DND-41 (cell line): ENCODE measurements at regions not wholly inside any gene's neighbourhood (a gene's known extent, or its start where the extent isn't known, plus 50 kb on each side); places are given as distances from the start of the nearest gene placed in this dataset.

ENCODE experiments used
- ATAC-seq: fragments of 200-7000 bp; cut with Tn5 transposase; 3 replicates; pipeline ENCODE4 v1.9.1; 2021; ENCODE audit warnings: low read depth; ENCODE audit not compliant: insufficient read depth
- DNase-seq: peaks from one replicate; pipeline ENCODE4 v3.0.0-alpha.2; 2020
- H2AFZ ChIP-seq: 2 replicates; pipeline ENCODE4 v1.6.0; 2012; ENCODE audit warnings: low read depth, low read length
- H3K27ac ChIP-seq: 2 replicates; pipeline ENCODE4 v1.5.1; 2012; ENCODE audit warnings: low read length, inconsistent platforms
- H3K27me3 ChIP-seq: fragments of 200-600 bp; sonication (generic); 2 replicates; pipeline ENCODE4 v1.6.0; 2012; ENCODE audit warnings: low read length, mild to moderate bottlenecking, inconsistent platforms; ENCODE audit not compliant: insufficient read depth, poor library complexity
- H3K36me3 ChIP-seq: 2 replicates; pipeline ENCODE4 v1.5.1; 2012; ENCODE audit warnings: low read length, inconsistent platforms; ENCODE audit not compliant: insufficient read depth
- H3K4me1 ChIP-seq: 2 replicates; pipeline ENCODE4 v1.5.1; 2012; ENCODE audit warnings: mild to moderate bottlenecking, low read length; ENCODE audit not compliant: insufficient read depth
- H3K4me2 ChIP-seq: 2 replicates; pipeline ENCODE4 v1.6.0; 2012; ENCODE audit warnings: mild to moderate bottlenecking, moderate library complexity, low read length, inconsistent platforms; ENCODE audit not compliant: insufficient read depth
- H3K4me3 ChIP-seq, 2 experiments: fragments of 200-600 bp in 1 of 2; shearing (Covaris generic) in 1 of 2; 2 replicates each; pipeline ENCODE4 v1.5.1; 2012 to 2016; ENCODE audit warnings: inconsistent platforms in 2 of 2, low read length in 2 of 2, mild to moderate bottlenecking in 2 of 2, low read depth in 1 of 2, moderate library complexity in 1 of 2
- H3K79me2 ChIP-seq: 2 replicates; pipeline ENCODE4 v1.6.0; 2012; ENCODE audit warnings: low read length, inconsistent platforms; ENCODE audit not compliant: insufficient read depth
- H3K9ac ChIP-seq: 2 replicates; pipeline ENCODE4 v1.6.0; 2012; ENCODE audit warnings: low read depth, mild to moderate bottlenecking, inconsistent platforms, low read length, moderate library complexity
- H3K9me3 ChIP-seq: 2 replicates; pipeline ENCODE4 v1.5.1; 2012; ENCODE audit warnings: low read length, moderate library complexity, mild to moderate bottlenecking, inconsistent platforms; ENCODE audit not compliant: insufficient read depth, severe bottlenecking
- H4K20me1 ChIP-seq: 2 replicates; pipeline ENCODE4 v1.6.0; 2012; ENCODE audit warnings: low read length; ENCODE audit not compliant: insufficient read depth
- EZH2 ChIP-seq: IDR thresholded peaks from 3 replicates; pipeline ENCODE4 v1.6.1; 2012; ENCODE audit warnings: borderline replicate concordance, low read depth, mild to moderate bottlenecking, moderate library complexity, low read length, inconsistent platforms; ENCODE audit not compliant: severe bottlenecking
- TF ChIP-seq, protein P1 (sequence below): IDR thresholded peaks from 2 replicates; pipeline ENCODE4 v1.5.1; 2012; ENCODE audit warnings: borderline replicate concordance, low read length, moderate library complexity, mild to moderate bottlenecking; ENCODE audit not compliant: poor library complexity, severe bottlenecking; ENCODE audit errors: extremely low read depth

DNA sequence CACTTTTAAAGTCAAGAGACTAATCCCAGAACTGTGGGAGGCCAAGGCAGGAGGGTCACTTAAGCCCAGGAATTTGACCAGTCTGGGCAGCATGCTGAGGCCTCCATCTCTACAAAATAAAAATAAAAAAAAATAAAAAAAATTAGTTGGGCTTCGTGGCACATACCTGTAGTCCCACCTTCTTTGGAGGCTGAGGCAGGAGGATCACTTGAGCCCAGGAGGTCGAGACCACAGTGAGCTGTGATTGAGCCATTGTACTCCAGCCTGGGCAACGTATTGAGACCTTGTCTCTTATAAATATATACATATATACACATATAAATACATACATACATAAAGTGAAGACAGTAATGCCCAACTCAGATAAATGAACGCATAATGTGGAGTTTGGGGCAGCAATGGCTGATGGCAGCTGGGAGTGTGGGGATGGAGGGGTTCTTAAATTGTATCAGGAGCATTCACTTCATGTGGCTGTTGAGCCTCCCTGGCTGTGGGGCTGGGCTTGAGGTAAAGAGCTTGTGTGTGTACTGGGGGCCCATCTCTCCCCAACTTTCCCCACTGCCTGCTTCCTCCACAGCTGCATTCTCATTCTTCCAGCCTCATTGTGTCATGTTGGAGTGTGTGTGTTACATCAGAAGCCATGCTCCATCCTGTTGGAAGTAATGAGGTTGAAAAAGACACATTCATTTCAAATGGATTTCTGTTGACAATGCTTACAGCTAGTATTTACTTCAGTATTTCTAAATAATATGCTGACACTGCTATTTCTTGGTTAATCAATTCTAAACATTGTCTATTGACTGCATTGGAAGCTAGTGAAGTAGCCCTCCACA lies 96.5 kb upstream of the HS6ST1 start:
- H3K9ac ChIP-seq, result peak overlapping the region; percentile 52; the same call in 1 of the 2 replicates
- H3K4me1 ChIP-seq, result peaks cover 72% of the 10 kb centered on the region
- no peak overlapping the region for H3K4me3 ChIP-seq
- H3K9me3 ChIP-seq, result no peaks in the 10 kb centered on the region
- no peaks in the 10 kb centered on the region for H3K36me3 ChIP-seq
- H3K27me3 ChIP-seq, result no peaks in the 10 kb centered on the region
- H2AFZ ChIP-seq, result no peak overlapping the region
- H3K27ac ChIP-seq, result peak overlapping the region; percentile 88
- no peak overlapping the region for H3K4me2 ChIP-seq
- H4K20me1 ChIP-seq, result no peaks in the 10 kb centered on the region
- ATAC-seq (peak; percentile 32), DNase-seq (peak; percentile 74)
- TF ChIP-seq, protein P1, sequence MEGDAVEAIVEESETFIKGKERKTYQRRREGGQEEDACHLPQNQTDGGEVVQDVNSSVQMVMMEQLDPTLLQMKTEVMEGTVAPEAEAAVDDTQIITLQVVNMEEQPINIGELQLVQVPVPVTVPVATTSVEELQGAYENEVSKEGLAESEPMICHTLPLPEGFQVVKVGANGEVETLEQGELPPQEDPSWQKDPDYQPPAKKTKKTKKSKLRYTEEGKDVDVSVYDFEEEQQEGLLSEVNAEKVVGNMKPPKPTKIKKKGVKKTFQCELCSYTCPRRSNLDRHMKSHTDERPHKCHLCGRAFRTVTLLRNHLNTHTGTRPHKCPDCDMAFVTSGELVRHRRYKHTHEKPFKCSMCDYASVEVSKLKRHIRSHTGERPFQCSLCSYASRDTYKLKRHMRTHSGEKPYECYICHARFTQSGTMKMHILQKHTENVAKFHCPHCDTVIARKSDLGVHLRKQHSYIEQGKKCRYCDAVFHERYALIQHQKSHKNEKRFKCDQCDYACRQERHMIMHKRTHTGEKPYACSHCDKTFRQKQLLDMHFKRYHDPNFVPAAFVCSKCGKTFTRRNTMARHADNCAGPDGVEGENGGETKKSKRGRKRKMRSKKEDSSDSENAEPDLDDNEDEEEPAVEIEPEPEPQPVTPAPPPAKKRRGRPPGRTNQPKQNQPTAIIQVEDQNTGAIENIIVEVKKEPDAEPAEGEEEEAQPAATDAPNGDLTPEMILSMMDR, result no peak
- TF ChIP-seq EZH2, result no peak
- no peaks in the 10 kb centered on the region for H3K79me2 ChIP-seq

DNA sequence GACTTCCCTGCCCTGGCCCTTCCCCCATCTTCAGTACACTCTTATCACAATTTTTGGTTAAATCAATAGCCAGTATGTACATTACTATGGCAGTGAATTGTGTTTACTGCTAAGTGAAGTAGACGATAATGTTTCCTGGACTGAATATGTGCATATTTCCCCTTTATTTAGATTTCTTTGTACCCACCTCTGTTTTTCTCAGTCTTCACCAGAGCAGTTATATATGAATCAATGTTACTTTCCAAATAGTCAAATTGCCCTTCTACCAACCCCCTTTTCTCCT lies 97.1 kb upstream of the HS6ST1 start:
- H4K20me1 ChIP-seq, result no peaks in the 10 kb centered on the region
- H3K9ac ChIP-seq, result no peak overlapping the region; the same call in 1 of the 2 replicates
- H3K27me3 ChIP-seq, result no peaks in the 10 kb centered on the region
- H3K36me3 ChIP-seq, result no peaks in the 10 kb centered on the region
- DNase-seq (no peak), ATAC-seq (no peak)
- no peaks in the 10 kb centered on the region for H3K79me2 ChIP-seq
- H2AFZ ChIP-seq, result no peak overlapping the region
- H3K27ac ChIP-seq, result peak overlapping the region; percentile 88
- TF ChIP-seq, protein P1, result no peak
- no peak for TF ChIP-seq EZH2
- H3K4me1 ChIP-seq, result peaks cover 67% of the 10 kb centered on the region
- H3K4me3 ChIP-seq, result no peak overlapping the region
- H3K9me3 ChIP-seq, result no peaks in the 10 kb centered on the region
- no peak overlapping the region for H3K4me2 ChIP-seq

DNA sequence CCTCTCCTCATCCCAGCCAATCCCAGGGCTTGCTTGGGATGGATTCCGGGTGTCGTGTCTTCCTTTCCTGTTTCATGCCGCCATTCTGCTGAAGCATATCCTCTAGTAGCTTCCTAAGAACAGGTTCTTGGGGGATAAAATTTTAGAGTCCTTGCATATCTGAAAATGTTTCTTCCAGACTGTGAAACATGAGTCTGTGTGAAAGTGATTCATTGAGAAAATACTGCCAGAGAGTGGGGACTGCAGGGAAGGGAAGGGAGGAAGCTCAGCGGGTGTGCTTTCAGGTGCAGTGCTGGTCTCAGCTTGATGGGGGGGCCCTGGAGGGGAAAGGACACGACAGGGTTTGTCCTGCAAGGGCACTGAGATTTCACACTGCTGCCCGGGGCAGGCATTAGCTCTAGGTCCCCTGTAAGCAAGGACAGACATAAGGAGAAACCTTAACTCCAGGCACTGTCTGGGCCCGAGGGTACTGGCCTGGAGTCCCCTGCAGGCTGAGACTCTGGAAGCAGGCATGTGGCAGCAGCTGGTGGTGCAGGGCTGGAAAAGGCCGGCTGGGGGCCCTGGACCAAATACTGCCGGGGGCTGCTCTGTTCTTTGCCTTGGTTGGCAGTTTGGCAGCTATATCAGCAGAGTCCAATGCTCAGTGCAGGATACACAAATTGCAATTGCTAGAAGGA lies 97.6 kb upstream of the HS6ST1 start:
- ATAC-seq (no peak), DNase-seq (peak; percentile 15)
- H3K4me3 ChIP-seq, result no peak overlapping the region
- H3K9me3 ChIP-seq, result no peaks in the 10 kb centered on the region
- H2AFZ ChIP-seq, result no peak overlapping the region
- H3K4me2 ChIP-seq, result no peak overlapping the region
- no peaks in the 10 kb centered on the region for H3K27me3 ChIP-seq
- peak overlapping the region; percentile 8 for H3K9ac ChIP-seq
- no peak for TF ChIP-seq EZH2
- TF ChIP-seq, protein P1, result no peak
- no peaks in the 10 kb centered on the region for H3K79me2 ChIP-seq
- no peaks in the 10 kb centered on the region for H3K36me3 ChIP-seq
- H4K20me1 ChIP-seq, result no peaks in the 10 kb centered on the region
- peaks cover 63% of the 10 kb centered on the region for H3K4me1 ChIP-seq
- H3K27ac ChIP-seq, result peak overlapping the region; percentile 88
